ENCODE measurements at regions not wholly inside any gene's neighbourhood (a gene's known extent, or its start where the extent isn't known, plus 50 kb on each side); places are given as distances from the start of the nearest gene placed in this dataset.

GRCh38 chr14:38721822-38722431, 381.1 kb downstream of the SEC23A start (continued):
- no peak for TF ChIP-seq YEATS2 (CRISPR knock-in tag; IDR thresholded peaks at IDR 0.05; ENCODE audit: borderline replicate concordance)
- TF ChIP-seq ZFP91 (CRISPR knock-in tag; IDR thresholded peaks at IDR 0.05; ENCODE audit: borderline replicate concordance) = no peak
- TF ChIP-seq ZNF331 (CRISPR knock-in tag; IDR thresholded peaks at IDR 0.05) = 0 out of 2 replicates have a peak, but pooled peaks have one; percentile 38
- TF ChIP-seq NFATC3 (CRISPR knock-in tag; IDR thresholded peaks at IDR 0.05) = no peak
- TF ChIP-seq ZNF616 (CRISPR knock-in tag; IDR thresholded peaks at IDR 0.05; ENCODE audit: low read depth) = no peak
- TF ChIP-seq ZC3H4 (CRISPR knock-in tag; IDR thresholded peaks at IDR 0.05; ENCODE audit: borderline replicate concordance) = no peak
- TF ChIP-seq ZMAT3 (CRISPR knock-in tag; conservative IDR thresholded peaks at IDR 0.05) = 0 out of 2 replicates have a peak, but pooled peaks have one; percentile 44
- no peak for TF ChIP-seq AKNA (CRISPR knock-in tag; IDR thresholded peaks at IDR 0.05; ENCODE audit: borderline replicate concordance)
- TF ChIP-seq AHR (CRISPR knock-in tag; IDR thresholded peaks at IDR 0.05) = no peak
- TF ChIP-seq CREBL2 (CRISPR knock-in tag; IDR thresholded peaks at IDR 0.05; ENCODE audit: borderline replicate concordance) = no peak
- no peak for TF ChIP-seq ZBTB46 (CRISPR knock-in tag; IDR thresholded peaks at IDR 0.05; ENCODE audit: borderline replicate concordance)
- TF ChIP-seq, protein P1, sequence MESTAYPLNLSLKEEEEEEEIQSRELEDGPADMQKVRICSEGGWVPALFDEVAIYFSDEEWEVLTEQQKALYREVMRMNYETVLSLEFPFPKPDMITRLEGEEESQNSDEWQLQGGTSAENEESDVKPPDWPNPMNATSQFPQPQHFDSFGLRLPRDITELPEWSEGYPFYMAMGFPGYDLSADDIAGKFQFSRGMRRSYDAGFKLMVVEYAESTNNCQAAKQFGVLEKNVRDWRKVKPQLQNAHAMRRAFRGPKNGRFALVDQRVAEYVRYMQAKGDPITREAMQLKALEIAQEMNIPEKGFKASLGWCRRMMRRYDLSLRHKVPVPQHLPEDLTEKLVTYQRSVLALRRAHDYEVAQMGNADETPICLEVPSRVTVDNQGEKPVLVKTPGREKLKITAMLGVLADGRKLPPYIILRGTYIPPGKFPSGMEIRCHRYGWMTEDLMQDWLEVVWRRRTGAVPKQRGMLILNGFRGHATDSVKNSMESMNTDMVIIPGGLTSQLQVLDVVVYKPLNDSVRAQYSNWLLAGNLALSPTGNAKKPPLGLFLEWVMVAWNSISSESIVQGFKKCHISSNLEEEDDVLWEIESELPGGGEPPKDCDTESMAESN (CRISPR knock-in tag; conservative IDR thresholded peaks at IDR 0.05) = 0 out of 2 replicates have a peak, but pooled peaks have one; percentile 21
- TF ChIP-seq BCL6 (CRISPR knock-in tag; IDR thresholded peaks at IDR 0.05) = 0 out of 2 replicates have a peak, but pooled peaks have one; percentile 20
- TF ChIP-seq ISX (CRISPR knock-in tag; conservative IDR thresholded peaks at IDR 0.05) = no peak
- no peak for TF ChIP-seq ZNF282 (IDR thresholded peaks at IDR 0.05; ENCODE audit: partially characterized antibody)
- TF ChIP-seq, protein P2, sequence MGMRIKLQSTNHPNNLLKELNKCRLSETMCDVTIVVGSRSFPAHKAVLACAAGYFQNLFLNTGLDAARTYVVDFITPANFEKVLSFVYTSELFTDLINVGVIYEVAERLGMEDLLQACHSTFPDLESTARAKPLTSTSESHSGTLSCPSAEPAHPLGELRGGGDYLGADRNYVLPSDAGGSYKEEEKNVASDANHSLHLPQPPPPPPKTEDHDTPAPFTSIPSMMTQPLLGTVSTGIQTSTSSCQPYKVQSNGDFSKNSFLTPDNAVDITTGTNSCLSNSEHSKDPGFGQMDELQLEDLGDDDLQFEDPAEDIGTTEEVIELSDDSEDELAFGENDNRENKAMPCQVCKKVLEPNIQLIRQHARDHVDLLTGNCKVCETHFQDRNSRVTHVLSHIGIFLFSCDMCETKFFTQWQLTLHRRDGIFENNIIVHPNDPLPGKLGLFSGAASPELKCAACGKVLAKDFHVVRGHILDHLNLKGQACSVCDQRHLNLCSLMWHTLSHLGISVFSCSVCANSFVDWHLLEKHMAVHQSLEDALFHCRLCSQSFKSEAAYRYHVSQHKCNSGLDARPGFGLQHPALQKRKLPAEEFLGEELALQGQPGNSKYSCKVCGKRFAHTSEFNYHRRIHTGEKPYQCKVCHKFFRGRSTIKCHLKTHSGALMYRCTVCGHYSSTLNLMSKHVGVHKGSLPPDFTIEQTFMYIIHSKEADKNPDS (CRISPR knock-in tag; IDR thresholded peaks at IDR 0.05) = no peak

Data from HepG2 (cell line).